HEK293 (cell line): ENCODE measurements at regions not wholly inside any gene's neighbourhood (a gene's known extent, or its start where the extent isn't known, plus 50 kb on each side); places are given as distances from the start of the nearest gene placed in this dataset.

Source experiments
- CTCF ChIP-seq: fragments of 450-650 bp; formaldehyde crosslinking; IDR thresholded peaks from 2 replicates; pipeline ENCODE4 v1.5.1; 2016; ENCODE audit warnings: missing biosample characterization, missing genetic modification characterization
- KLF8 ChIP-seq: fragments of 450-650 bp; formaldehyde crosslinking; IDR thresholded peaks from 2 replicates; pipeline ENCODE4 v1.5.1; 2016; ENCODE audit warnings: missing biosample characterization, missing genetic modification characterization
- YY1 ChIP-seq: fragments of 450-650 bp; formaldehyde crosslinking; IDR thresholded peaks from 2 replicates; pipeline ENCODE4 v1.5.1; 2018; ENCODE audit warnings: missing biosample characterization, missing genetic modification characterization
- ZBTB17 ChIP-seq: fragments of 450-650 bp; formaldehyde crosslinking; IDR thresholded peaks from 2 replicates; pipeline ENCODE4 v1.5.1; 2016; ENCODE audit warnings: missing biosample characterization, missing genetic modification characterization
- ZNF157 ChIP-seq: fragments of 450-650 bp; formaldehyde crosslinking; IDR thresholded peaks from 2 replicates; pipeline ENCODE4 v1.5.1; 2016; ENCODE audit warnings: missing biosample characterization, missing genetic modification characterization
- ZNF280D ChIP-seq: fragments of 450-650 bp; formaldehyde crosslinking; IDR thresholded peaks from 2 replicates; pipeline ENCODE4 v1.5.1; 2016; ENCODE audit warnings: missing biosample characterization, missing genetic modification characterization
- ZNF341 ChIP-seq: fragments of 450-650 bp; formaldehyde crosslinking; IDR thresholded peaks from 2 replicates; pipeline ENCODE4; 2016; ENCODE audit warnings: low read depth, missing biosample characterization, missing genetic modification characterization
- ZNF768 ChIP-seq: fragments of 450-650 bp; formaldehyde crosslinking; IDR thresholded peaks from 2 replicates; pipeline ENCODE4 v1.5.1; 2018; ENCODE audit warnings: missing biosample characterization, mild to moderate bottlenecking, missing genetic modification characterization
- TF ChIP-seq, protein P1 (sequence below): fragments of 450-650 bp; formaldehyde crosslinking; IDR thresholded peaks from 2 replicates; pipeline ENCODE4 v1.5.1; 2016; ENCODE audit warnings: missing biosample characterization, missing genetic modification characterization
- TF ChIP-seq, protein P2 (sequence below): fragments of 450-650 bp; formaldehyde crosslinking; IDR thresholded peaks from 2 replicates; pipeline ENCODE4 v1.5.1; 2016; ENCODE audit warnings: missing biosample characterization, missing genetic modification characterization, low read depth
- TF ChIP-seq, protein P3 (sequence below): fragments of 450-650 bp; formaldehyde crosslinking; IDR thresholded peaks from 2 replicates; pipeline ENCODE4 v1.5.1; 2016; ENCODE audit warnings: missing biosample characterization, missing genetic modification characterization

DNA sequence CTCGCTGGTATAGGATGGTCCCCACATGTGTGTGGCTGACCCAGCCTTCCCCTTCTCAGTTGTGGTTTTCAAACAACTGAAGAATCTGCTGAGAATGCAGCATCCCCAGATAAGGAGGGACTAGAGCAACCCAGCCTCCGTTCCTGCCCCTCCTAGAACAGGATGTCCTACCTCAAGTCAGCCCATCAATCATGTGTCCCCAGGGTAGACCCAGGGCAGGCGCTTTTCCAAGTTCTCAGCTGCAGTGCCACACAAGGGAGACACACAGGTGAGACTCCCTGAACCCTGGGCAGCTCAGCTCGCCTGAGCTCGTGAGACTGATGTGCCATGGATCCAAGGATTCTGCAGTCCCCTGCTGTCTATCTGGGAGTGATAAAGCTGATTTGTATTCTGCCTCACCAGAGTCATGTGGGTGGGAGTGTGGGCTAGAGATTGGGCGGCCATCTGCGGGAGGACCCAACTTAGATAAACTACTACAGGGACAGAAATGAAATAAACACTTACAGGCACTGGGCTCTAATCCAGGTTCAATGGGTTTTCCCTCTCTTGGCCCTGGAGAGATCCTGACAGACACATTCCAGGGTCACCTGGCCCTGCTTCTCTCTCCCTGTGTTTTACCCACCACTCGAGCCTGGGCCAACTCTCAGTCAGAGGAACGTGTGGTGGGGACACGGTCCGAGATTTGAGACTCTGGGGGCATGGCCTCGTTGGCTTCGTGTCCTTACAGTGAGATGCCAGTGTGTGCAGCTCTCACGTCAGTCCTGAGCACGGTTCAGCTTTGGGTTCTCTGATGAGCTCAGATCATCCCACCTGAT lies 303.5 kb upstream of the SFSWAP start:
- no peak for TF ChIP-seq ZBTB17
- TF ChIP-seq KLF8 (tag by site-specific recombination), result no peak
- no peak for TF ChIP-seq YY1 (tag by site-specific recombination)
- TF ChIP-seq, protein P1, sequence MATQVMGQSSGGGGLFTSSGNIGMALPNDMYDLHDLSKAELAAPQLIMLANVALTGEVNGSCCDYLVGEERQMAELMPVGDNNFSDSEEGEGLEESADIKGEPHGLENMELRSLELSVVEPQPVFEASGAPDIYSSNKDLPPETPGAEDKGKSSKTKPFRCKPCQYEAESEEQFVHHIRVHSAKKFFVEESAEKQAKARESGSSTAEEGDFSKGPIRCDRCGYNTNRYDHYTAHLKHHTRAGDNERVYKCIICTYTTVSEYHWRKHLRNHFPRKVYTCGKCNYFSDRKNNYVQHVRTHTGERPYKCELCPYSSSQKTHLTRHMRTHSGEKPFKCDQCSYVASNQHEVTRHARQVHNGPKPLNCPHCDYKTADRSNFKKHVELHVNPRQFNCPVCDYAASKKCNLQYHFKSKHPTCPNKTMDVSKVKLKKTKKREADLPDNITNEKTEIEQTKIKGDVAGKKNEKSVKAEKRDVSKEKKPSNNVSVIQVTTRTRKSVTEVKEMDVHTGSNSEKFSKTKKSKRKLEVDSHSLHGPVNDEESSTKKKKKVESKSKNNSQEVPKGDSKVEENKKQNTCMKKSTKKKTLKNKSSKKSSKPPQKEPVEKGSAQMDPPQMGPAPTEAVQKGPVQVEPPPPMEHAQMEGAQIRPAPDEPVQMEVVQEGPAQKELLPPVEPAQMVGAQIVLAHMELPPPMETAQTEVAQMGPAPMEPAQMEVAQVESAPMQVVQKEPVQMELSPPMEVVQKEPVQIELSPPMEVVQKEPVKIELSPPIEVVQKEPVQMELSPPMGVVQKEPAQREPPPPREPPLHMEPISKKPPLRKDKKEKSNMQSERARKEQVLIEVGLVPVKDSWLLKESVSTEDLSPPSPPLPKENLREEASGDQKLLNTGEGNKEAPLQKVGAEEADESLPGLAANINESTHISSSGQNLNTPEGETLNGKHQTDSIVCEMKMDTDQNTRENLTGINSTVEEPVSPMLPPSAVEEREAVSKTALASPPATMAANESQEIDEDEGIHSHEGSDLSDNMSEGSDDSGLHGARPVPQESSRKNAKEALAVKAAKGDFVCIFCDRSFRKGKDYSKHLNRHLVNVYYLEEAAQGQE, result no peak
- TF ChIP-seq, protein P2, sequence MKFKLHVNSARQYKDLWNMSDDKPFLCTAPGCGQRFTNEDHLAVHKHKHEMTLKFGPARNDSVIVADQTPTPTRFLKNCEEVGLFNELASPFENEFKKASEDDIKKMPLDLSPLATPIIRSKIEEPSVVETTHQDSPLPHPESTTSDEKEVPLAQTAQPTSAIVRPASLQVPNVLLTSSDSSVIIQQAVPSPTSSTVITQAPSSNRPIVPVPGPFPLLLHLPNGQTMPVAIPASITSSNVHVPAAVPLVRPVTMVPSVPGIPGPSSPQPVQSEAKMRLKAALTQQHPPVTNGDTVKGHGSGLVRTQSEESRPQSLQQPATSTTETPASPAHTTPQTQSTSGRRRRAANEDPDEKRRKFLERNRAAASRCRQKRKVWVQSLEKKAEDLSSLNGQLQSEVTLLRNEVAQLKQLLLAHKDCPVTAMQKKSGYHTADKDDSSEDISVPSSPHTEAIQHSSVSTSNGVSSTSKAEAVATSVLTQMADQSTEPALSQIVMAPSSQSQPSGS (tag by site-specific recombination), result no peak
- TF ChIP-seq CTCF, result no peak
- no peak for TF ChIP-seq ZNF157 (tag by site-specific recombination)
- TF ChIP-seq, protein P3, sequence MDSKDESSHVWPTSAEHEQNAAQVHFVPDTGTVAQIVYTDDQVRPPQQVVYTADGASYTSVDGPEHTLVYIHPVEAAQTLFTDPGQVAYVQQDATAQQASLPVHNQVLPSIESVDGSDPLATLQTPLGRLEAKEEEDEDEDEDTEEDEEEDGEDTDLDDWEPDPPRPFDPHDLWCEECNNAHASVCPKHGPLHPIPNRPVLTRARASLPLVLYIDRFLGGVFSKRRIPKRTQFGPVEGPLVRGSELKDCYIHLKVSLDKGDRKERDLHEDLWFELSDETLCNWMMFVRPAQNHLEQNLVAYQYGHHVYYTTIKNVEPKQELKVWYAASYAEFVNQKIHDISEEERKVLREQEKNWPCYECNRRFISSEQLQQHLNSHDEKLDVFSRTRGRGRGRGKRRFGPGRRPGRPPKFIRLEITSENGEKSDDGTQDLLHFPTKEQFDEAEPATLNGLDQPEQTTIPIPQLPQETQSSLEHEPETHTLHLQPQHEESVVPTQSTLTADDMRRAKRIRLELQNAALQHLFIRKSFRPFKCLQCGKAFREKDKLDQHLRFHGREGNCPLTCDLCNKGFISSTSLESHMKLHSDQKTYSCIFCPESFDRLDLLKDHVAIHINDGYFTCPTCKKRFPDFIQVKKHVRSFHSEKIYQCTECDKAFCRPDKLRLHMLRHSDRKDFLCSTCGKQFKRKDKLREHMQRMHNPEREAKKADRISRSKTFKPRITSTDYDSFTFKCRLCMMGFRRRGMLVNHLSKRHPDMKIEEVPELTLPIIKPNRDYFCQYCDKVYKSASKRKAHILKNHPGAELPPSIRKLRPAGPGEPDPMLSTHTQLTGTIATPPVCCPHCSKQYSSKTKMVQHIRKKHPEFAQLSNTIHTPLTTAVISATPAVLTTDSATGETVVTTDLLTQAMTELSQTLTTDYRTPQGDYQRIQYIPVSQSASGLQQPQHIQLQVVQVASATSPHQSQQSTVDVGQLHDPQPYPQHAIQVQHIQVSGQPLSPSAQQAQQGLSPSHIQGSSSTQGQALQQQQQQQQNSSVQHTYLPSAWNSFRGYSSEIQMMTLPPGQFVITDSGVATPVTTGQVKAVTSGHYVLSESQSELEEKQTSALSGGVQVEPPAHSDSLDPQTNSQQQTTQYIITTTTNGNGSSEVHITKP (tag by site-specific recombination), result no peak
- no peak for TF ChIP-seq ZNF341
- no peak for TF ChIP-seq ZNF280D
- TF ChIP-seq ZNF768, result no peak
